Inflammatory macrophage treated with lipopolysaccharide for 4 hours (primary cell): ENCODE measurements at regions not wholly inside any gene's neighbourhood (a gene's known extent, or its start where the extent isn't known, plus 50 kb on each side); places are given as distances from the start of the nearest gene placed in this dataset.

ENCODE experiments used
- DNase-seq: peaks from one replicate; pipeline ENCODE4 v3.0.0-alpha.2; 2020

- no peak for DNase-seq
These were observed 53.1 kb upstream of the GLRA2 start for GRCh38 chrX:14476205-14476604.

- no peak for DNase-seq
These were observed 79.6 kb upstream of the GLRA2 start for GRCh38 chrX:14449773-14450172.

- DNase-seq, result no peak
These were observed 80.9 kb upstream of the GLRA2 start for GRCh38 chrX:14448406-14448805.

GRCh38 chrX:14440106-14440505, 89.2 kb upstream of the GLRA2 start:
- DNase-seq, result no peak

GRCh38 chrX:14427614-14428013, 101.7 kb upstream of the GLRA2 start:
- DNase-seq, result no peak

- DNase-seq, result no peak
These were observed 108.5 kb upstream of the GLRA2 start for GRCh38 chrX:14420841-14421240.

GRCh38 chrX:14412686-14413085, 116.7 kb upstream of the GLRA2 start:
- no peak for DNase-seq

- DNase-seq, result no peak
These were observed 118.0 kb upstream of the GLRA2 start for GRCh38 chrX:14411326-14411725.

- DNase-seq, result no peak
These were observed 120.0 kb upstream of the GLRA2 start for GRCh38 chrX:14409341-14409740.

- no peak for DNase-seq
These were observed 123.1 kb upstream of the GLRA2 start for GRCh38 chrX:14406225-14406624.

GRCh38 chrX:14398725-14399124, 130.6 kb upstream of the GLRA2 start:
- DNase-seq, result no peak

- DNase-seq, result no peak
These were observed 139.7 kb upstream of the GLRA2 start for GRCh38 chrX:14389682-14390081.

GRCh38 chrX:14386981-14387380, 142.4 kb upstream of the GLRA2 start:
- DNase-seq, result no peak

- DNase-seq, result no peak
These were observed 149.3 kb upstream of the GLRA2 start for GRCh38 chrX:14380044-14380443.

GRCh38 chrX:14377427-14377826, 151.9 kb upstream of the GLRA2 start:
- no peak for DNase-seq

- no peak for DNase-seq
These were observed 165.6 kb upstream of the GLRA2 start for GRCh38 chrX:14363728-14364127.

- no peak for DNase-seq
These were observed 166.6 kb upstream of the GLRA2 start for GRCh38 chrX:14362721-14363120.

GRCh38 chrX:14361435-14361834, 167.9 kb upstream of the GLRA2 start:
- DNase-seq, result no peak

- no peak for DNase-seq
These were observed 169.6 kb upstream of the GLRA2 start for GRCh38 chrX:14359727-14360126.

GRCh38 chrX:14359316-14359715, 170.0 kb upstream of the GLRA2 start:
- DNase-seq, result no peak

- DNase-seq, result no peak
These were observed 172.0 kb upstream of the GLRA2 start for GRCh38 chrX:14357314-14357713.

- no peak for DNase-seq
These were observed 172.9 kb upstream of the GLRA2 start for GRCh38 chrX:14356401-14356800.

- DNase-seq, result no peak
These were observed 173.8 kb upstream of the GLRA2 start for GRCh38 chrX:14355556-14355955.

GRCh38 chrX:14354521-14354920, 174.8 kb upstream of the GLRA2 start:
- no peak for DNase-seq

GRCh38 chrX:14352511-14352910, 176.8 kb upstream of the GLRA2 start:
- DNase-seq, result no peak
